ENCODE measurements at regions not wholly inside any gene's neighbourhood (a gene's known extent, or its start where the extent isn't known, plus 50 kb on each side); places are given as distances from the start of the nearest gene placed in this dataset.

GRCh38 chr5:153236319-153236718, 254.2 kb upstream of the GRIA1 start:
- TF ChIP-seq POLR2A (IDR thresholded peaks at IDR 0.05), result no peak
- no peak for TF ChIP-seq CTCF (IDR thresholded peaks at IDR 0.05)
- TF ChIP-seq POLR2AphosphoS5 (IDR thresholded peaks at IDR 0.05), result no peak

Data from upper lobe of left lung (tissue), 4 donors.